Lung (tissue), 11 donors: ENCODE measurements at regions not wholly inside any gene's neighbourhood (a gene's known extent, or its start where the extent isn't known, plus 50 kb on each side); places are given as distances from the start of the nearest gene placed in this dataset.

Experiments used
- ATAC-seq: fragments of 200-7000 bp; cut with Tn5 transposase; one replicate; pipeline ENCODE4 v1.9.1; 2020; ENCODE audit warnings: moderate number of reproducible peaks; ENCODE audit not compliant: insufficient read depth, low FRiP score
- DNase-seq, 3 donors: peaks; one replicate each; pipeline ENCODE4 v3.0.0-alpha.2; 2013 to 2017
- H3K27ac ChIP-seq, 2 donors: one replicate each; pipeline ENCODE4 v1.5.1; 2013; ENCODE audit warnings: mild to moderate bottlenecking in 2 of 2, moderate library complexity in 2 of 2, control low read depth in 1 of 2, inconsistent platforms in 1 of 2, low read depth in 1 of 2, low read length in 1 of 2
- H3K27me3 ChIP-seq, 3 donors: one replicate each; pipeline ENCODE4 v1.5.1; 2013; ENCODE audit warnings: low read length in 2 of 3; ENCODE audit not compliant: control insufficient read depth in 3 of 3, insufficient read depth in 3 of 3
- H3K36me3 ChIP-seq, 4 donors: one replicate each; pipeline ENCODE4 v1.5.1; 2013; ENCODE audit warnings: low read length in 4 of 4, mild to moderate bottlenecking in 1 of 4, moderate library complexity in 1 of 4; ENCODE audit not compliant: control insufficient read depth in 4 of 4, insufficient read depth in 4 of 4
- H3K4me1 ChIP-seq, 5 donors: one replicate each; pipeline ENCODE4 v1.5.1; 2013; ENCODE audit warnings: low read length in 5 of 5, mild to moderate bottlenecking in 2 of 5, moderate library complexity in 1 of 5; ENCODE audit not compliant: control insufficient read depth in 5 of 5, insufficient read depth in 5 of 5
- H3K4me3 ChIP-seq: one replicate; pipeline ENCODE4 v1.5.1; 2013; ENCODE audit warnings: mild to moderate bottlenecking, control low read depth, moderate library complexity
- H3K9ac ChIP-seq, 2 donors: one replicate each; pipeline ENCODE4 v1.5.1; 2013; ENCODE audit warnings: low read length in 2 of 2, control low read depth in 1 of 2; ENCODE audit not compliant: insufficient read depth in 1 of 2
- H3K9me3 ChIP-seq, 4 donors: one replicate each; pipeline ENCODE4 v1.5.1; 2013; ENCODE audit warnings: low read length in 3 of 4, mild to moderate bottlenecking in 1 of 4, moderate library complexity in 1 of 4; ENCODE audit not compliant: control insufficient read depth in 4 of 4, insufficient read depth in 3 of 4
- WGBS, 2 donors: extraction: QIAGEN DNeasy Blood & Tissue Kit; methylation state at CpG; one replicate each; pipeline ENCODE4 v1.1.7; 2013; 5-methylcytosine and 5-hydroxymethylcytosine counted together
- TF ChIP-seq, protein P1 (sequence below): IDR thresholded peaks from 2 replicates; pipeline ENCODE4 v1.5.1; 2012; ENCODE audit warnings: mild to moderate bottlenecking; ENCODE audit errors: control extremely low read depth, extremely low read depth
- donor health status: control.
- donor health status: control.
- donor health status: Bipolar disorder and iron deficiency.
- donor health status: healthy.
- donor health status: DM: yes; HTN: yes; CAD: no.

DNA sequence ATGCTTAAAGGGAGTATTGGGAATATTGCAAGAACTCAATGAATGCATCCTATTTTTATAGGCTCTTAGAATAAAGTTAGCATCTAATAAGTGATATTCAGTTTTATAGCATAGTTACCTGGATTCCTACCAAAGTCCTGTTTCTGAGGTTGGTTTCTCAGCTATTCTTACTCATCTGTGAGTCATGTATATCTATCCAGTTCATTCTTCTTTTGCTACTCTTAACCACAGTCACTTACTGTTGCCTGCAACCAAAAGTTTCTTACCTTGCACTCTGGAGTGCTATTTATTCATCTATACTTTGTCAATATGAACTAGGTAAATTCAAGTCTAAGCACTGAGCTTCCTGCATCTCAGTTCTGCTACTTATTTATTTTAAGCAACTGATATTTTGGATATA, 322.5 kb downstream of the HS3ST1 start:
- no peak overlapping the region for H3K9ac ChIP-seq
- H3K4me1 ChIP-seq: no peaks in the 10 kb centered on the region
- no peaks in the 10 kb centered on the region for H3K36me3 ChIP-seq
- TF ChIP-seq, protein P1, sequence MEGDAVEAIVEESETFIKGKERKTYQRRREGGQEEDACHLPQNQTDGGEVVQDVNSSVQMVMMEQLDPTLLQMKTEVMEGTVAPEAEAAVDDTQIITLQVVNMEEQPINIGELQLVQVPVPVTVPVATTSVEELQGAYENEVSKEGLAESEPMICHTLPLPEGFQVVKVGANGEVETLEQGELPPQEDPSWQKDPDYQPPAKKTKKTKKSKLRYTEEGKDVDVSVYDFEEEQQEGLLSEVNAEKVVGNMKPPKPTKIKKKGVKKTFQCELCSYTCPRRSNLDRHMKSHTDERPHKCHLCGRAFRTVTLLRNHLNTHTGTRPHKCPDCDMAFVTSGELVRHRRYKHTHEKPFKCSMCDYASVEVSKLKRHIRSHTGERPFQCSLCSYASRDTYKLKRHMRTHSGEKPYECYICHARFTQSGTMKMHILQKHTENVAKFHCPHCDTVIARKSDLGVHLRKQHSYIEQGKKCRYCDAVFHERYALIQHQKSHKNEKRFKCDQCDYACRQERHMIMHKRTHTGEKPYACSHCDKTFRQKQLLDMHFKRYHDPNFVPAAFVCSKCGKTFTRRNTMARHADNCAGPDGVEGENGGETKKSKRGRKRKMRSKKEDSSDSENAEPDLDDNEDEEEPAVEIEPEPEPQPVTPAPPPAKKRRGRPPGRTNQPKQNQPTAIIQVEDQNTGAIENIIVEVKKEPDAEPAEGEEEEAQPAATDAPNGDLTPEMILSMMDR: no peak
- no peaks in the 10 kb centered on the region for H3K27me3 ChIP-seq
- no peak for ATAC-seq
- DNase-seq: no peak
- H3K4me3 ChIP-seq: no peak overlapping the region
- H3K9me3 ChIP-seq: no peaks in the 10 kb centered on the region
- no peak overlapping the region for H3K27ac ChIP-seq

DNA sequence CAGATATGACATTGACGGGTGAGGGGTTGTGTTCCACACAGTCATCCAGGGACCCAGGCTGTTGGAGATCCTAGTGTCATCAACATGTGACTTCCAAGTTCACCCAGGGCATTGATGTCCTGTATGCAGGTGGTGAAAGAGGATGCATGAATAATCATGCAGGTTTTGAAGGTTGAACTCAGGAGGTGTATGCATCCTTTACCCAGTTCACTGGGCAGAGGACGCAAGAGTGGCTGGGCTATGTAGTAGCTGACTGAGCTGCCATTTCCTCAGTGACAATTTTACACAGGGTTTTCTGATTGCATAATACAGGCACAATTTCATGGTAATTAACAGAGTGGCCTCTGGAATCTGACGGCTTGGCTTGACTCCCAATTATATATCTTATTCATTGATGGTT, 323.0 kb downstream of the HS3ST1 start:
- Histone ChIP-seq H3K36me3 (no peaks in the 10 kb centered on the region), H3K4me1 (no peaks in the 10 kb centered on the region), H3K9ac (no peak overlapping the region), H3K27ac (no peak overlapping the region), H3K27me3 (no peaks in the 10 kb centered on the region), H3K4me3 (no peak overlapping the region), H3K9me3 (no peaks in the 10 kb centered on the region)
- TF ChIP-seq, protein P1: no peak
- ATAC-seq: no peak
- WGBS, 2 donors: 48 to 74% methylated on average over 3 of the region's 3 CpGs
- DNase-seq: no peak

DNA sequence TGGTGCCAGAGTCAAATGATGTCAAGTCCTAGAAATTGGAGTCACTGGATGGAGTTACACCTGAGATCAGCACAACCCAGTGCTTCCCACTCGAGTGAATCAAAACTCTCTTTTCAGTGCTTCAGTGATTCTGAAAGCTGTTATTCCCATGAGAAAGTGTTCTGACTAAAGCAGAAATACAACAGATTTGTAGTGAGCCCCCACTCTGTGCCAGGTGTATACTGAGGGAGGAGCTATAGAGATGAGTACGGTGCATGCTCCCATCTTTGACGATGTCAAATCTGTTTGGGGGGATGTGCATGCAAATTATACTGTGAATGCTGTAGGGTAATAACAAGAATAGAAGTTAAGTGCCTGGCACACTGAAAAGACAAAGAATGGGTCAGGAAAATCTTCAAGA, 330.2 kb downstream of the HS3ST1 start:
- no peak overlapping the region for H3K4me3 ChIP-seq
- H3K27me3 ChIP-seq: no peaks in the 10 kb centered on the region
- H3K36me3 ChIP-seq: no peaks in the 10 kb centered on the region
- no peak for ATAC-seq
- no peaks in the 10 kb centered on the region for H3K9me3 ChIP-seq
- H3K27ac ChIP-seq: no peak overlapping the region
- DNase-seq: no peak
- H3K4me1 ChIP-seq: no peaks in the 10 kb centered on the region
- TF ChIP-seq, protein P1: no peak
- 88 to 91% methylated on average over 3 of the region's 3 CpGs for WGBS, 2 donors
- H3K9ac ChIP-seq: no peak overlapping the region

DNA sequence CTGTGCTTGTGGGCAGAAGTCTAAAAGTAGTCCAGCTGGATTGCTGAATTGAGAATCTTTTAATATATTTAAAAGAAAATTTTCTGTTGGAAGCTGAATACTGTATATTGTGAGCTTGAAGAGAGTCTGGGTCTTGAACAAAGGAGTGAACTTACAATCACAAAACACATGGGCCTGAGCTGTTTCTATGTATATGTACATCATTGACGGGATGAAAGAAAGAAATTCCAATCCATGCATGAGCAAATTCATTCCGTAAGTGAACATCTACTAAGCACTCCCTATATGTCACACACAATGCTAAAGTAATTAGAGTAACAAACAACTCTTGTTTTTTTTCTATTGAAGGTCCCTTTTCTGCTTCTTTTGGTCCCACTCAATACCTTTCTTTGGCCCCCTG, 331.0 kb downstream of the HS3ST1 start:
- no peak overlapping the region for H3K27ac ChIP-seq
- H3K27me3 ChIP-seq: no peaks in the 10 kb centered on the region
- no peak overlapping the region for H3K4me3 ChIP-seq
- ATAC-seq (no peak), DNase-seq (no peak)
- TF ChIP-seq, protein P1: no peak
- no peak overlapping the region for H3K9ac ChIP-seq
- no peaks in the 10 kb centered on the region for H3K36me3 ChIP-seq
- H3K9me3 ChIP-seq: no peaks in the 10 kb centered on the region
- no peaks in the 10 kb centered on the region for H3K4me1 ChIP-seq
- WGBS, 2 donors: 94 to 97% methylated on average over 2 of the region's 2 CpGs
